HG03521 (cell line): ENCODE measurements at regions not wholly inside any gene's neighbourhood (a gene's known extent, or its start where the extent isn't known, plus 50 kb on each side); places are given as distances from the start of the nearest gene placed in this dataset.

Source experiments
- ATAC-seq: cut with Tn5 transposase; IDR thresholded peaks from one replicate; pipeline ENCODE4 v1.9.1; 2021; ENCODE audit warnings: mild to moderate bottlenecking, moderate library complexity; ENCODE audit not compliant: unreplicated experiment

DNA sequence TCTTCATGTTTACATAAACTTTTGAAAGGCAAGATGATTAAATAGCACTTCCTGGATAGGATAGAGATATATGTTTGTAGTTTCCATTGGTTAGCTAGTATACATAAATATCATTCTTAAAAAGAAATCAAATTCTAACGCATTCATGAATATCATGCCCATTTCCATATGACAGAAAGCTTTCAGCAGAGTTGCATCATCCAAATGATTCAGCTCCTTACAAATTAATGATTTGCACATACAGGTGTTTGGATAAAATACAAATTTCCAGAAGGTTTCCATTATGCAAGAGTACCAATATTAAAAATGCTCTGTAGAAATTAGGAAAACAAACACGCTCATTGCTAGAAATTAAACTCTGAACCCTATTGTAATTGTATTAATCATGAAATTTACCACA lies 264.4 kb downstream of the FOXG1 start:
- no peak for ATAC-seq

DNA sequence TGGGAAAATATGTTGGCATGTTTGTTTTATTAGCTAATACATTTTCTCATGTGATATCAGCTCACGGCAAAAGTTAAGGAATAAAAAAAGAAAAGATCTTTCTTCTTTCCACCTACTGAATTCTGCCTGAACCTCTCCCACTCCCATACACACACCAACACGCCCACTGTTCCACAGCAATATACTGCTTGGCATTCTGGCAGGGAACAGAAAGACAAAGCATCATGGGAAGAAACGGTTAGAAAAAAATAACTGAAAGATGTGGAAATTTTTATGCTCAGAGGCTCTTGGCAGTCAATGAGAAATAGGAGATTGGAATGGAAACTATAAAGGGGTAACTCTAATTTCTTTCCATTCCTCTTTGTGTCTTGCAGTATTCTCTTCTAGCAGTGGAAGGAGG lies 268.5 kb downstream of the FOXG1 start:
- no peak for ATAC-seq

- ATAC-seq = no peak
These were observed 270.8 kb downstream of the FOXG1 start for GRCh38 chr14:29037411-29037810.

DNA sequence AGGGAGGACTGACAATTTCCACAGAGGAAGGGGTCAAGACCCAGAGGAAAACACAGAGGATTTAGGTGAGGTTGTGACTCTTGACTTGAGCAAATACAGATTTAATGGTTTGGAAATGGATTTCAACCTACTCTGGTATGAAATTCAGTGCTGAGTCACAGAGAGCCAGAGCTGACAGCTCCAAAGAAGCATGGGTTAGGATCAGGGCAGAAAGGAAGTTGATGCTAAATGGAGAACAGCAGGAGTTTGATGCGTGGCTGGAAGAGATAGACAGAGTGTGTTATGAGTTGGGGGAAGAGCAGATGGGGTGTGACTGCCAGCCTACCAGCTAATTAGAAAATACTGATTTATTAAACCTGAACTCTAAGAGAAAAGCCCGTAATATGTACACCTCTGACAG lies 272.6 kb downstream of the FOXG1 start:
- no peak for ATAC-seq

GRCh38 chr14:29042551-29042950 lies 276.0 kb downstream of the FOXG1 start:
- no peak for ATAC-seq

DNA sequence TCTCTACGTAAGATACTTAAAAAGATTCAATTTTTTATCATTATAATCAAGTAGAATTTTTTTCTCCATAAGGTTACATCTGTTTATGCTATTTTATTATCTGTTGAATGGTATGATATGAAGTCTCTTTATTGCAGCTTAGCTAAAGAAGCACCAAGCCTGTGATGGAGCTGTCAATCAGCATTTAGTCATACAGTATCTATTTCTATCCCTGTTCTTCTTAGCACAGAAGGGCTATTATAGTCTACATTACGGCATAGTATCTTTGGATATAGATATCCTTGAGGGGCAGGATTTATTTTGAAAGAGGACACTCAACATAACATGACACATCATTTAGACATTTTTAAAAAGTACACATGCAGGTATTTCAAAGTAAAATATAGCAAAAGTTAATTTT lies 277.1 kb downstream of the FOXG1 start:
- ATAC-seq = no peak

DNA sequence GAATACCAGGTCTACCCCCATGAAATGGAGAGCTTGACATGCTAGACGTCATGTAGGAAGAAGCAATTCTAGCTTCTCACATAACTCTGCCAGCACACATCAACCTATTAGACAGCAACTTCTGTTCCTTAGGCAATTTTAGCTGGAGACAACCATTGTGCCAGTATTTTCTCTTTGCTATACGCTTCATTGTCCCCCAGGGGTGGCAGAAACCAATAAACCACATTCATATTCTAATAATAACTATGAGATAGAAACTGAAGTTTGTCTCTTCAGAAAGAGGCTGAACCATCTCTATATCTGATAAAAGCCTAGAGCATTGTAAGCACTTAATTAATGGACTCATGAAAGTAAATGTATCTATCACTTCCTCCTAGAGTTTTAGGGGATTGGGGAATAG lies 278.6 kb downstream of the FOXG1 start:
- no peak for ATAC-seq

GRCh38 chr14:29054119-29054518 lies 287.5 kb downstream of the FOXG1 start:
- no peak for ATAC-seq

DNA sequence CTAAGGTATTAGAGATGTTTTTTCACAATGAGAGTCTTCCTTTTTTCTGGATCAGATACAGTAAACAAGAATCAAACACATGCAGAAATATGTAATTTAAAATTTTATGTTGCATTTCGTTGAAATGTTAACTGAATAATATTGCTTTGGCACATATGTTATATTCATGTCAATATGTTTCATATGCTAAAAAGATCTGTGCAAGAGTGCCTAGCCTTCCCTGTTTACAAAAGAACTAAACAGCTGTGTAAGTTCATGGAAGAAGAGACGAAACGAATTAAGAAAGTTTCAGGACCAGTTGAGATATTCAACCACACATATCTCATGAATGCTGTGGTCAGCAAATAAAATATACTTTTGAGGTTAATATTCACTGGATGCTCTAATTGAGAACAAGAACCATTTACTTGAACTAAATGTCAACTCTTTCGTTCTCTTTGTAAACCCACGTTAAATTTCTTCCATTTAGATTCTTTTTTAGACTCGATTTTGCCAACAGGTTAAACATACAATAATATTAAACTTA lies 289.5 kb downstream of the FOXG1 start:
- ATAC-seq = no peak

GRCh38 chr14:29061702-29062101 lies 295.1 kb downstream of the FOXG1 start:
- no peak for ATAC-seq

DNA sequence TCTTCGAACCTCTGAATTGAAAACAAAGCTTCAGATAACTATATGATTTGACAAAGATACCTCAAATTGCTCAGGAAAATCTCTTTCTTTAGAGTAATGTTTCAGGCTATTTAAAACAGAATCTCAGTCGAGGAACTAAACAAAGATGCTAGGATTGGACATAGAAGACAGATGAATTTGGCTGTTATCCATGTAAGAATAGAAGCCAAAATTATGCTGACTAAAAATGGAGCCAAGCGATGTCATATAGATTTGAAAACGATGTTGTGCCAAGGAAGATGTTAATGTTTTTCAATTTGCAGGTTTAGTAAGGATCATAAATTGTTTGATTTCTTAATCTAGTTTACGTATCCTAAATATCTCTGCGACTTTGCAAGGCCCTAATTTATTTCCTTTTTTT lies 295.9 kb downstream of the FOXG1 start:
- no peak for ATAC-seq

GRCh38 chr14:29062976-29063375 lies 296.4 kb downstream of the FOXG1 start:
- no peak for ATAC-seq

- no peak for ATAC-seq
These were observed 297.8 kb downstream of the FOXG1 start for GRCh38 chr14:29064305-29064900.

- ATAC-seq = no peak
These were observed 302.6 kb downstream of the FOXG1 start for GRCh38 chr14:29069228-29069627.

DNA sequence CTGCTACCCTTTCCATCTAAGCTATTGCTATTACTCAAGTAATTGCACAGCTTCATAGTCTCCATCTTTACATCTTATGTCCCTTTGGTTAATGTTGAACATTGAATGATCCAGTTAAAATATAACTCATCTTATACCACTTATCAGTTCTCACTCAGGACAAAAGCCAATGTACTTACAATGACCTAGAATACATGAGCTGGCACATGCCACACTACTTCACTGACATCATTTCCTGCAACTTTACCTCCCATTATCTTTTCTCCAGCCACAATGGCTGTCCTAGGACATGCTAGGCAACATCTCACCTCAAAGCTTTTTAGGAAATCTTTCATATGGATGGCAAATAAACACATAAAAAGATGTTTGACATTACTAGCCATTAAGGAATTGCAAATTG lies 309.2 kb downstream of the FOXG1 start:
- ATAC-seq = no peak

GRCh38 chr14:29077916-29078315 lies 311.3 kb downstream of the FOXG1 start:
- no peak for ATAC-seq

DNA sequence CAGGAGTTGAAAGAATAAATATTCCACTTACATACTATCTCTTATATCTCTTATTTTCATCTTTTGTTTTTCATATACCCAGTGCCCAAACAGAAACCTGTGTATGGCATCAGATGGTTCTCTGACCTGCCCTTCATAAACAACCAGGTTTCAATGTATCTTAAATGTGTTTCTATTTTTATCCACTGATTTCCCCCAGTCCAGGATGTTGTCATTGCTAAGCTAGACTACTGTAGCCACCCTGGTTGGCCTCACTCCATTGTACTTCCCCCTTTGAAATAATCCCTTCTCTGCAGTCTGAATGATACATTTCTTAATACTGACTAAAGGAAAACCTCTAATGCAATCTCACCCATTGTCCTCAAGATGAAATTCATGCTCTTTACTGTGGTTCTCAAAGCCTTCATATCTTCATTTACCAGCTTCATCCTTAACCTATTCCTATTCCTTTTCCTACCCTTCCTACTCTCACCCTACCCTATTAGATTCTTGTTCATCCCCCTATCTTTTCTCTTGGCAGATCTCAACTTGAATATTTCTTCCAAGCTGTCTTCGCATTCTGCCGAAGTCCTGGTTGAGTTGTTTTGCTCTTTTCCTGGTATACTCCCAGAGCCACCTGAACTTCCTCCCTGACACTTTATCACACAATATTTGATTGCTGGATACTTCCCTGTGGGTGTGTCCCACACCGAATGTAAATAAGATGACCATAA lies 312.4 kb downstream of the FOXG1 start:
- no peak for ATAC-seq

- ATAC-seq = no peak
These were observed 319.0 kb downstream of the FOXG1 start for GRCh38 chr14:29085546-29085945.

DNA sequence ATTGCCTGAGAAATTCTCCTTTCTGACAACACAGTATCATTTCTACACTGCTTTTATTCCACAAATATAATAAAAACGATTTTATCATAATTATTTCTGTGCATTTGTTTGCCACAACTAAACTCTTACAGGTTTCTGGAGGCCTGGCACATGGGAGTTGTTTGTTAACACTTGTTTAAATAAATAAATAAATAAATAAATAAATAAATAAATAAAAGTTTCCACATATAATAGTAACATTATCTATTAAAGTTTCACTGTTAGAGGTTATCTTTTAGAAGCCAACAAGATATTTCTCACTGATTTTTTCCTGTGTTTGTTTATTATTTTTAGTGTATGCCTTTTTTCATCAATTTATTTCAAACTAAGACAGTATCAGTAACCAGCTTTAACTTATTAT lies 323.3 kb downstream of the FOXG1 start:
- ATAC-seq = no peak

DNA sequence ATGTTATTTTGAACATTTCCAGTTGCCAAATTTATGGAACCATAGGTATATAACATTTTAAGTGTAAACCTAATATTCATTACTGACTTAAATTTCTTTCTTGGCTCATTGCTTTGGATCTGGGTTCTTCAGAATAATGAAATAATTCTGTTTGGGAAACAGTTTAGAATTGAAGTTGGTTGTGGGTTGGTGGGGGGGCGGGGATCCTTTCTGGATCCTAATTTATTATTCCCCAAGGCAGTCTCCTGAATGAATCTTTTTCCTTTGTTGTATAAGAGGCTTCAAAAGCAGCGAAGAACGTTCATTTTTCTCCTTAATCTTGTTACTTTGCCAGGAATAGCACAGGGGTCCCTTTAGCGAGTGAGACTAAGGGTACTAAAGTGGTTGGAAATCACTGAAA lies 325.5 kb downstream of the FOXG1 start:
- no peak for ATAC-seq

DNA sequence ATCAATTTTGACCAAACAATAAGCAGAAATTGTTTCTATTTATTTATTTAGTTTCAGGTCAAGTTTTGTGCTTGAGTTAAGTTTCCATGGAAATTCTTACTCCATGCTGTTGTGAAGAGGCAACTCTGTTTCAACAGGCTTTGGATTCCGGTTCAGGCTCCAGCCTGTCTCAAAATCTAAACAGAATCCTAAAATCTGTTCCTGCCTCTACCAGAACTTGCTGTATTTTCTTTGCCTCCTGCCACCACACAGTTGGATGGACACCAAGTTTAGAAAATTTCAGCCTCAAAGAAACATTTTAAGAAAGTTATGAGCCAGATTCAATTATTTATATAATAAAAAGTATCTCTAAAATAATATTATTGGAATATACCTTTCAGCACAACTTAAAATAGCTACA lies 330.9 kb downstream of the FOXG1 start:
- no peak for ATAC-seq

GRCh38 chr14:29098656-29099055 lies 332.1 kb downstream of the FOXG1 start:
- no peak for ATAC-seq

GRCh38 chr14:29102266-29102665 lies 335.7 kb downstream of the FOXG1 start:
- no peak for ATAC-seq
